T-cell (primary cell): ENCODE measurements at regions not wholly inside any gene's neighbourhood (a gene's known extent, or its start where the extent isn't known, plus 50 kb on each side); places are given as distances from the start of the nearest gene placed in this dataset.

Source experiments
- ATAC-seq, 4 experiments: fragments of 200-7000 bp in 3 of 4; fragments of 150-1000 bp in 1 of 4; cut with Tn5 transposase; replicated peaks in 1 of 4; 1 replicate in 3 of 4; 2 replicates in 1 of 4; pipeline ENCODE4 v1.10.0; 2021; ENCODE audit warnings: moderate library complexity in 3 of 4, mild to moderate bottlenecking in 2 of 4, moderate number of reproducible peaks in 1 of 4
- CTCF ChIA-PET, 2 donors: fragments of 300-600 bp; sonication (Branson Sonifier 250); formaldehyde crosslinking; loops; one replicate each; lab custom pipeline; 2022; ENCODE audit warnings: antibody characterized with exemption in 2 of 2; lab: Charles Lee
- POLR2A ChIA-PET, 2 donors: fragments of 300-600 bp; sonication (Branson Sonifier 250); formaldehyde crosslinking; loops; one replicate each; lab custom pipeline; 2022; ENCODE audit warnings: antibody characterized with exemption in 2 of 2; lab: Charles Lee
- DNase-seq, 35 experiments: peaks; one replicate each; pipeline versions ENCODE4 v3.0.0 to v3.0.0-alpha.2; 2013 to 2023
- H3K27ac ChIP-seq: one replicate; pipeline ENCODE4 v1.5.1; 2013; ENCODE audit warnings: low read length
- H3K27me3 ChIP-seq, 2 experiments: replicated peaks in 1 of 2; 1 replicate in 1 of 2; 2 replicates in 1 of 2; pipeline versions ENCODE4 v1.6.1 to v1.7.0; 2013; ENCODE audit warnings: low read length in 1 of 2, mixed read lengths in 1 of 2; ENCODE audit not compliant: control insufficient read depth in 2 of 2, insufficient read depth in 2 of 2; ENCODE audit errors: extremely low read depth in 1 of 2
- H3K36me3 ChIP-seq, 2 donors: 1 replicate in 1 of 2; 2 replicates in 1 of 2; pipeline versions ENCODE4 v1.6.1 to v1.7.0; 2013; ENCODE audit warnings: low read length in 1 of 2; ENCODE audit not compliant: control insufficient read depth in 2 of 2, insufficient read depth in 1 of 2; ENCODE audit errors: extremely low read depth in 1 of 2
- H3K4me1 ChIP-seq, 2 experiments: 1 replicate in 1 of 2; 2 replicates in 1 of 2; pipeline versions ENCODE4 v1.6.1 to v1.7.0; 2013; ENCODE audit warnings: low read length in 2 of 2, mixed read lengths in 1 of 2; ENCODE audit not compliant: insufficient read depth in 2 of 2, control insufficient read depth in 1 of 2; ENCODE audit errors: extremely low read depth in 1 of 2
- H3K4me3 ChIP-seq, 2 donors: 1 replicate in 1 of 2; 2 replicates in 1 of 2; pipeline versions ENCODE4 v1.5.1 to v1.7.0; 2013; ENCODE audit warnings: mild to moderate bottlenecking in 2 of 2, low read length in 1 of 2, moderate library complexity in 1 of 2; ENCODE audit not compliant: control insufficient read depth in 1 of 2; ENCODE audit errors: extremely low read depth in 1 of 2
- H3K9me3 ChIP-seq: 2 replicates; pipeline ENCODE4 v1.7.0; 2013
- H3K27ac Mint-ChIP-seq, 2 donors: one replicate each; pipeline ENCODE4 v1.8.0; 2020 to 2021; ENCODE audit warnings: mild to moderate bottlenecking in 2 of 2, mixed read lengths in 2 of 2
- H3K27me3 Mint-ChIP-seq, 2 donors: one replicate each; pipeline ENCODE4 v1.8.0; 2021 to 2022; ENCODE audit warnings: mixed read lengths in 2 of 2
- H3K36me3 Mint-ChIP-seq: one replicate; pipeline ENCODE4 v1.8.0; 2021; ENCODE audit warnings: mixed read lengths
- H3K4me1 Mint-ChIP-seq, 3 donors: one replicate each; pipeline ENCODE4 v1.8.0; 2020 to 2022; ENCODE audit warnings: mixed read lengths in 3 of 3, mild to moderate bottlenecking in 1 of 3
- H3K4me3 Mint-ChIP-seq, 3 donors: one replicate each; pipeline ENCODE4 v1.8.0; 2020 to 2022; ENCODE audit warnings: mild to moderate bottlenecking in 3 of 3, mixed read lengths in 3 of 3, moderate library complexity in 3 of 3
- H3K9me3 Mint-ChIP-seq, 3 donors: one replicate each; pipeline ENCODE4 v1.8.0; 2020 to 2022; ENCODE audit warnings: mixed read lengths in 3 of 3
- WGBS: methylation state at CpG from one replicate; pipeline ENCODE4 v1.1.5; 2013; ENCODE audit warnings: missing lambda C conversion rate; ENCODE audit not compliant: insufficient coverage; 5-methylcytosine and 5-hydroxymethylcytosine counted together

- H3K4me3 Mint-ChIP-seq = no peak overlapping the region
- CTCF ChIA-PET = no interaction called here
- no peak overlapping the region for H3K27ac Mint-ChIP-seq
- DNase-seq = no peak
- H3K4me1 ChIP-seq = no peaks in the 10 kb centered on the region
- POLR2A ChIA-PET = no interaction called here
- no peak overlapping the region for H3K4me3 ChIP-seq
- no peaks in the 10 kb centered on the region for H3K36me3 Mint-ChIP-seq
- no peaks in the 10 kb centered on the region for H3K27me3 ChIP-seq
- WGBS = no CpG with 5 or more reads among the region's 1 CpG
- no peak overlapping the region for H3K27ac ChIP-seq
- peaks cover 3 to 4% (median 4%) of the 10 kb centered on the region in 3 donors for H3K9me3 Mint-ChIP-seq
- H3K27me3 Mint-ChIP-seq = no peaks in the 10 kb centered on the region
- H3K9me3 ChIP-seq = no peaks in the 10 kb centered on the region
- H3K4me1 Mint-ChIP-seq = no peaks in the 10 kb centered on the region
- ATAC-seq = no peak
- H3K36me3 ChIP-seq = no peaks in the 10 kb centered on the region
Measured at GRCh38 chr20:11718474-11719094, 199.1 kb upstream of the BTBD3 start.

- no peak overlapping the region for H3K4me3 ChIP-seq
- ATAC-seq (no peak), DNase-seq (no peak)
- H3K4me3 Mint-ChIP-seq = no peak overlapping the region
- no CpG with 5 or more reads among the region's 4 CpGs for WGBS
- no peak overlapping the region for H3K27ac Mint-ChIP-seq
- ChIA-PET CTCF (no interaction called here), POLR2A (no interaction called here)
- H3K9me3 Mint-ChIP-seq = peaks cover 4% of the 10 kb centered on the region in 3 donors
- no peaks in the 10 kb centered on the region for H3K4me1 ChIP-seq
- no peak overlapping the region for H3K27ac ChIP-seq
- no peaks in the 10 kb centered on the region for H3K9me3 ChIP-seq
- no peaks in the 10 kb centered on the region for H3K27me3 ChIP-seq
- H3K36me3 Mint-ChIP-seq = no peaks in the 10 kb centered on the region
- H3K27me3 Mint-ChIP-seq = no peaks in the 10 kb centered on the region
- no peaks in the 10 kb centered on the region for H3K36me3 ChIP-seq
- H3K4me1 Mint-ChIP-seq = no peaks in the 10 kb centered on the region
Measured at GRCh38 chr20:11719153-11719552, 198.5 kb upstream of the BTBD3 start.

- Histone ChIP-seq H3K36me3 (no peaks in the 10 kb centered on the region), H3K9me3 (no peaks in the 10 kb centered on the region), H3K4me1 (no peaks in the 10 kb centered on the region), H3K27me3 (no peaks in the 10 kb centered on the region), H3K27ac (no peak overlapping the region), H3K4me3 (no peak overlapping the region)
- no peak for ATAC-seq
- CTCF ChIA-PET = no interaction called here
- no peak overlapping the region for H3K4me3 Mint-ChIP-seq
- no peaks in the 10 kb centered on the region for H3K36me3 Mint-ChIP-seq
- POLR2A ChIA-PET = no interaction called here
- WGBS = no CpG with 5 or more reads among the region's 2 CpGs
- H3K4me1 Mint-ChIP-seq = no peaks in the 10 kb centered on the region
- H3K27me3 Mint-ChIP-seq = no peaks in the 10 kb centered on the region
- no peak for DNase-seq
- H3K9me3 Mint-ChIP-seq = peaks cover 7 to 11% (median 10%) of the 10 kb centered on the region in 3 donors
- H3K27ac Mint-ChIP-seq = no peak overlapping the region
Measured at GRCh38 chr20:11721411-11721810, 196.3 kb upstream of the BTBD3 start.

- H3K9me3 Mint-ChIP-seq = peaks cover 9 to 13% (median 12%) of the 10 kb centered on the region in 3 donors
- H3K27ac Mint-ChIP-seq = no peak overlapping the region
- Histone ChIP-seq H3K36me3 (no peaks in the 10 kb centered on the region), H3K9me3 (no peaks in the 10 kb centered on the region), H3K4me1 (no peaks in the 10 kb centered on the region), H3K27me3 (no peaks in the 10 kb centered on the region), H3K27ac (no peak overlapping the region), H3K4me3 (no peak overlapping the region)
- WGBS = 100% methylated on average over 1 of the region's 3 CpGs
- ATAC-seq (no peak), DNase-seq (no peak)
- ChIA-PET CTCF (no interaction called here), POLR2A (no interaction called here)
- no peaks in the 10 kb centered on the region for H3K27me3 Mint-ChIP-seq
- H3K4me3 Mint-ChIP-seq = no peak overlapping the region
- no peaks in the 10 kb centered on the region for H3K36me3 Mint-ChIP-seq
- H3K4me1 Mint-ChIP-seq = no peaks in the 10 kb centered on the region
Measured at GRCh38 chr20:11724097-11724496, 193.6 kb upstream of the BTBD3 start.

GRCh38 chr20:11726026-11726425 lies 191.7 kb upstream of the BTBD3 start:
- H3K27ac Mint-ChIP-seq = no peak overlapping the region
- Histone ChIP-seq H3K27me3 (no peaks in the 10 kb centered on the region), H3K4me1 (no peaks in the 10 kb centered on the region), H3K4me3 (no peak overlapping the region), H3K9me3 (no peaks in the 10 kb centered on the region), H3K36me3 (no peaks in the 10 kb centered on the region), H3K27ac (no peak overlapping the region)
- no peak for DNase-seq
- H3K9me3 Mint-ChIP-seq = peaks cover 14 to 26% (median 25%) of the 10 kb centered on the region in 3 donors
- no peak overlapping the region for H3K4me3 Mint-ChIP-seq
- ATAC-seq = no peak
- WGBS = 33% methylated on average over 3 of the region's 3 CpGs
- no peaks in the 10 kb centered on the region for H3K27me3 Mint-ChIP-seq
- no peaks in the 10 kb centered on the region for H3K36me3 Mint-ChIP-seq
- ChIA-PET CTCF (no interaction called here), POLR2A (no interaction called here)
- no peaks in the 10 kb centered on the region for H3K4me1 Mint-ChIP-seq

GRCh38 chr20:11727708-11728107 lies 190.0 kb upstream of the BTBD3 start:
- Mint-ChIP-seq H3K9me3 (peaks cover 19 to 37% (median 25%) of the 10 kb centered on the region in 3 donors), H3K36me3 (no peaks in the 10 kb centered on the region), H3K27me3 (no peaks in the 10 kb centered on the region), H3K27ac (no peak overlapping the region), H3K4me3 (no peak overlapping the region), H3K4me1 (no peaks in the 10 kb centered on the region)
- H3K36me3 ChIP-seq = no peaks in the 10 kb centered on the region
- CTCF ChIA-PET = no interaction called here
- H3K4me3 ChIP-seq = no peak overlapping the region
- no peaks in the 10 kb centered on the region for H3K9me3 ChIP-seq
- no peaks in the 10 kb centered on the region for H3K27me3 ChIP-seq
- ATAC-seq = no peak
- H3K27ac ChIP-seq = no peak overlapping the region
- no peaks in the 10 kb centered on the region for H3K4me1 ChIP-seq
- POLR2A ChIA-PET = no interaction called here
- 100% methylated on average over 1 of the region's 1 CpG for WGBS
- no peak for DNase-seq

GRCh38 chr20:11728937-11729336 lies 188.8 kb upstream of the BTBD3 start:
- no peaks in the 10 kb centered on the region for H3K36me3 ChIP-seq
- ATAC-seq = no peak
- H3K4me3 ChIP-seq = no peak overlapping the region
- no peaks in the 10 kb centered on the region for H3K9me3 ChIP-seq
- POLR2A ChIA-PET = no interaction called here
- H3K9me3 Mint-ChIP-seq = peaks cover 21 to 47% (median 22%) of the 10 kb centered on the region in 3 donors
- no peaks in the 10 kb centered on the region for H3K4me1 Mint-ChIP-seq
- no peak overlapping the region for H3K4me3 Mint-ChIP-seq
- H3K27ac ChIP-seq = no peak overlapping the region
- no CpG with 5 or more reads among the region's 2 CpGs for WGBS
- DNase-seq = no peak
- H3K27me3 Mint-ChIP-seq = no peaks in the 10 kb centered on the region
- CTCF ChIA-PET = no interaction called here
- H3K4me1 ChIP-seq = no peaks in the 10 kb centered on the region
- no peaks in the 10 kb centered on the region for H3K36me3 Mint-ChIP-seq
- H3K27me3 ChIP-seq = no peaks in the 10 kb centered on the region
- H3K27ac Mint-ChIP-seq = no peak overlapping the region
